Liver (tissue), 8 donors: ENCODE measurements at regions not wholly inside any gene's neighbourhood (a gene's known extent, or its start where the extent isn't known, plus 50 kb on each side); places are given as distances from the start of the nearest gene placed in this dataset.

ENCODE experiments used
- DNase-seq: peaks from one replicate; pipeline ENCODE4 v3.0.0-alpha.2; 2017; ENCODE audit warnings: low spot score
- H3K27ac ChIP-seq, 2 donors: one replicate each; pipeline ENCODE4 v1.7.0; 2013; ENCODE audit warnings: inconsistent platforms in 2 of 2, low read length in 2 of 2, control low read depth in 1 of 2, low read depth in 1 of 2, mild to moderate bottlenecking in 1 of 2
- H3K27me3 ChIP-seq, 4 donors: one replicate each; pipeline versions ENCODE4 v1.6.1 to v1.7.0; 2013; ENCODE audit warnings: low read length in 3 of 4, inconsistent platforms in 1 of 4, mild to moderate bottlenecking in 1 of 4, moderate library complexity in 1 of 4; ENCODE audit not compliant: control insufficient read depth in 4 of 4, insufficient read depth in 4 of 4
- H3K36me3 ChIP-seq, 4 donors: one replicate each; pipeline versions ENCODE4 v1.6.1 to v1.7.0; 2013; ENCODE audit warnings: low read length in 3 of 4, mild to moderate bottlenecking in 3 of 4, low read depth in 1 of 4, moderate library complexity in 1 of 4; ENCODE audit not compliant: control insufficient read depth in 4 of 4, insufficient read depth in 3 of 4
- H3K4me1 ChIP-seq, 4 donors: one replicate each; pipeline versions ENCODE4 v1.6.1 to v1.7.0; 2013; ENCODE audit warnings: low read length in 3 of 4, mild to moderate bottlenecking in 3 of 4, moderate library complexity in 1 of 4; ENCODE audit not compliant: control insufficient read depth in 4 of 4, insufficient read depth in 4 of 4
- H3K4me3 ChIP-seq, 3 donors: one replicate each; pipeline versions ENCODE4 v1.6.1 to v1.7.0; 2013; ENCODE audit warnings: low read length in 3 of 3, control low read depth in 1 of 3, low read depth in 1 of 3, mild to moderate bottlenecking in 1 of 3
- H3K9ac ChIP-seq, 2 donors: one replicate each; pipeline ENCODE4 v1.7.0; 2013; ENCODE audit warnings: low read length in 2 of 2, mild to moderate bottlenecking in 2 of 2, moderate library complexity in 2 of 2, control low read depth in 1 of 2, low read depth in 1 of 2
- H3K9me3 ChIP-seq, 4 donors: one replicate each; pipeline versions ENCODE4 v1.6.1 to v1.7.0; 2013; ENCODE audit warnings: low read length in 3 of 4; ENCODE audit not compliant: control insufficient read depth in 4 of 4
- EGR1 ChIP-seq, 2 donors: IDR thresholded peaks; 2 replicates each; pipeline ENCODE4 v1.6.1; 2016 to 2018; ENCODE audit warnings: antibody characterized with exemption in 2 of 2, low read depth in 2 of 2
- FOXA1 ChIP-seq: IDR thresholded peaks from 2 replicates; pipeline ENCODE4 v1.6.1; 2016; ENCODE audit warnings: antibody characterized with exemption
- GABPA ChIP-seq, 2 donors: IDR thresholded peaks in 1 of 2; conservative IDR thresholded peaks in 1 of 2; 2 replicates each; pipeline ENCODE4 v1.6.1; 2016; ENCODE audit warnings: antibody characterized with exemption in 2 of 2, mild to moderate bottlenecking in 1 of 2, moderate library complexity in 1 of 2
- HNF4A ChIP-seq, 2 donors: conservative IDR thresholded peaks; 2 replicates each; pipeline ENCODE4 v1.6.1; 2016; ENCODE audit warnings: antibody characterized with exemption in 2 of 2, mild to moderate bottlenecking in 2 of 2
- HNF4G ChIP-seq: IDR thresholded peaks from 2 replicates; pipeline ENCODE4 v1.6.1; 2016; ENCODE audit warnings: antibody characterized with exemption
- JUND ChIP-seq, 2 donors: IDR thresholded peaks; 2 replicates each; pipeline ENCODE4 v1.6.1; 2016; ENCODE audit warnings: antibody characterized with exemption in 2 of 2
- NR2F2 ChIP-seq: IDR thresholded peaks from 2 replicates; pipeline ENCODE4 v1.6.1; 2016; ENCODE audit warnings: antibody characterized with exemption
- RAD21 ChIP-seq, 2 donors: IDR thresholded peaks; 2 replicates each; pipeline ENCODE4 v1.6.1; 2016; ENCODE audit warnings: antibody characterized with exemption in 2 of 2, mild to moderate bottlenecking in 2 of 2
- RXRA ChIP-seq, 2 donors: IDR thresholded peaks; 2 replicates each; pipeline ENCODE4 v1.6.1; 2017 to 2018; ENCODE audit warnings: antibody characterized with exemption in 2 of 2, mild to moderate bottlenecking in 1 of 2
- TAF1 ChIP-seq: conservative IDR thresholded peaks from 2 replicates; pipeline ENCODE4 v1.6.1; 2016; ENCODE audit warnings: antibody characterized with exemption, mild to moderate bottlenecking
- YY1 ChIP-seq: IDR thresholded peaks from 2 replicates; pipeline ENCODE4 v1.6.1; 2016; ENCODE audit warnings: antibody characterized with exemption, mild to moderate bottlenecking
- WGBS: extraction: QIAGEN DNeasy Blood & Tissue Kit; methylation state at CpG from one replicate; pipeline ENCODE4 v1.1.7; 2013; 5-methylcytosine and 5-hydroxymethylcytosine counted together
- TF ChIP-seq, protein P1 (sequence below): IDR thresholded peaks from 2 replicates; pipeline ENCODE4 v1.6.1; 2016; ENCODE audit warnings: antibody characterized with exemption
- TF ChIP-seq, protein P2 (sequence below): fragments of 150-350 bp; IDR thresholded peaks from 2 replicates; pipeline ENCODE4 v1.5.1; 2017; ENCODE audit warnings: improper control_type of control experiment, low read depth, low read length; ENCODE audit not compliant: missing input control
- TF ChIP-seq, protein P3 (sequence below): IDR thresholded peaks from 2 replicates; pipeline ENCODE4 v1.6.1; 2016; ENCODE audit warnings: antibody characterized with exemption, mild to moderate bottlenecking
- TF ChIP-seq, protein P4 (sequence below): IDR thresholded peaks from 2 replicates; pipeline ENCODE4 v1.6.1; 2016; ENCODE audit warnings: antibody characterized with exemption
- TF ChIP-seq, protein P5 (sequence below): IDR thresholded peaks from 2 replicates; pipeline ENCODE4 v1.6.1; 2016; ENCODE audit warnings: antibody characterized with exemption
- donor health status: healthy.
- donor health status: healthy.
- donor health status: healthy.
- donor health status: healthy.
- donor health status: healthy.

DNA sequence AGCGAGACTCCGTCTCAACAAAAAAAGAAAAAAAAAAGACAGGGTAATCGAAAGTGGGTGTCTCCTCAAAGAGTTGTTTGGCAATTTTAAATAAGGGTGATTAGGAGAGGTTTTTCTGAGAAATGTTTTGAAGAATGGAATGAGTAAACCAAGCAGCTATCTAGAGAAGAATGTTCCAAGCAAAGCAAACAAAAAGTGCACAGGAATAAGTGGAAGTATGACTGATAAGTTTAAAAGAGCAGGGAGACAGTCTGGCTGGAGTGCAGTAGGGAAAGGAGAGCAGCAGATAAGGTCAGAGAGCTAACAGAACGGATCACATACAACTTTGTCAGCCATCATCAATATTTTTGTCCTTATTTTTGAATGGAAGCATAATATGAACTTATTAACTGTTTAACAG is 853.5 kb downstream of the TUSC7 start (continued):
- TF ChIP-seq, protein P1, sequence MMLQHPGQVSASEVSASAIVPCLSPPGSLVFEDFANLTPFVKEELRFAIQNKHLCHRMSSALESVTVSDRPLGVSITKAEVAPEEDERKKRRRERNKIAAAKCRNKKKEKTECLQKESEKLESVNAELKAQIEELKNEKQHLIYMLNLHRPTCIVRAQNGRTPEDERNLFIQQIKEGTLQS: no peak
- TF ChIP-seq TAF1 (no peak), YY1 (no peak), HNF4A (conservative IDR thresholded peaks at IDR 0.05) (no peak)

DNA sequence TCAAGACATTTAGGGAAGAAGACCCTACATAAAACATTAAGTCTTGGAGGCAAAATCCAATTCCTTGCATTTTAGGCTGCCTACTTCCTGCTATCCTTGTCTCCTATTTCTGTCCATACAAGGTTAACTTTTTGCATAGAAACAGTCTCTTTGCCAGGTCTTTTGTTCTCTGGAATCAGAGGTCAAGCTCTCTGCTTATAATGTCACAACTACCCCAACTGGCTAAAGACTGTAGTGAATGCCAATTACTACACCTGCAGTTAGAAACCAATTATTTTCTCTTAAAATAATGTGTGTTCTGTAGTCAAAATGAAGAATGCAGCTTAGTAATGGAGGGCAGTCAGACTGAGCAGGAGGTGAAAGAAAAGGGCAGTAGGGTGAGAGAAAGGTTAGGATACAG is 856.2 kb downstream of the TUSC7 start:
- no peaks in the 10 kb centered on the region for H3K4me1 ChIP-seq

DNA sequence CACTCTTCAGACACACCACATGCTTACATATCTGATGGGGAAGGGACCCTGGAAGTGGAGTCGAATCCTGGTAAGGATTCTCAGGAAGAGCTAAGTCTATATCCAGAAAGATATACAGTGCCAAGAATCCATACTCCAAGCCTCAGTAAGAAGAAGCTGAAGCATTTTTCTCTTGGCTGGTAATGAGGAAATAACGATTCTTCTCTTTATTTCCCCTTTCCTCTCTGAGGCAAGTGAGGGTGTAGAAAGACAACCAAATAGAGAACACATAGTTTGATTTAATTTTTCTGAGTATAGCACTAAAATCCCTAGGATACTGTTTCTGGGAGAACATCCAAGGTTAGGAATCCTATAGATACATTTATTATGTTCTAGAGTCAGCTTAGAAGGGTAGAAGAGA is 857.3 kb downstream of the TUSC7 start:
- Histone ChIP-seq H3K27ac (no peak overlapping the region), H3K4me3 (no peak overlapping the region), H3K27me3 (peaks cover 0 to 5% (median 0%) of the 10 kb centered on the region in 4 donors), H3K36me3 (no peaks in the 10 kb centered on the region), H3K4me1 (no peaks in the 10 kb centered on the region), H3K9ac (no peak overlapping the region), H3K9me3 (no peaks in the 10 kb centered on the region)
- no peak for TF ChIP-seq NR2F2
- TF ChIP-seq GABPA (IDR thresholded peaks at IDR 0.05 in 1 of 2, conservative IDR thresholded peaks at IDR 0.05 in 1 of 2): no peak
- no peak for TF ChIP-seq RXRA (IDR thresholded peaks at IDR 0.05)
- TF ChIP-seq, protein P2, sequence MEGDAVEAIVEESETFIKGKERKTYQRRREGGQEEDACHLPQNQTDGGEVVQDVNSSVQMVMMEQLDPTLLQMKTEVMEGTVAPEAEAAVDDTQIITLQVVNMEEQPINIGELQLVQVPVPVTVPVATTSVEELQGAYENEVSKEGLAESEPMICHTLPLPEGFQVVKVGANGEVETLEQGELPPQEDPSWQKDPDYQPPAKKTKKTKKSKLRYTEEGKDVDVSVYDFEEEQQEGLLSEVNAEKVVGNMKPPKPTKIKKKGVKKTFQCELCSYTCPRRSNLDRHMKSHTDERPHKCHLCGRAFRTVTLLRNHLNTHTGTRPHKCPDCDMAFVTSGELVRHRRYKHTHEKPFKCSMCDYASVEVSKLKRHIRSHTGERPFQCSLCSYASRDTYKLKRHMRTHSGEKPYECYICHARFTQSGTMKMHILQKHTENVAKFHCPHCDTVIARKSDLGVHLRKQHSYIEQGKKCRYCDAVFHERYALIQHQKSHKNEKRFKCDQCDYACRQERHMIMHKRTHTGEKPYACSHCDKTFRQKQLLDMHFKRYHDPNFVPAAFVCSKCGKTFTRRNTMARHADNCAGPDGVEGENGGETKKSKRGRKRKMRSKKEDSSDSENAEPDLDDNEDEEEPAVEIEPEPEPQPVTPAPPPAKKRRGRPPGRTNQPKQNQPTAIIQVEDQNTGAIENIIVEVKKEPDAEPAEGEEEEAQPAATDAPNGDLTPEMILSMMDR: no peak
- TF ChIP-seq HNF4A (conservative IDR thresholded peaks at IDR 0.05): no peak
- no peak for TF ChIP-seq JUND (IDR thresholded peaks at IDR 0.05)
- no peak for TF ChIP-seq HNF4G
- DNase-seq: no peak
- 54% methylated on average over 2 of the region's 2 CpGs for WGBS

More for the DNA sequence above, 856.2 kb downstream of the TUSC7 start:
- no peaks in the 10 kb centered on the region for H3K36me3 ChIP-seq
- DNase-seq: no peak
- H3K27ac ChIP-seq: no peak overlapping the region
- no peak overlapping the region for H3K9ac ChIP-seq
- no peaks in the 10 kb centered on the region for H3K9me3 ChIP-seq
- H3K4me3 ChIP-seq: no peak overlapping the region
- TF ChIP-seq, protein P3, sequence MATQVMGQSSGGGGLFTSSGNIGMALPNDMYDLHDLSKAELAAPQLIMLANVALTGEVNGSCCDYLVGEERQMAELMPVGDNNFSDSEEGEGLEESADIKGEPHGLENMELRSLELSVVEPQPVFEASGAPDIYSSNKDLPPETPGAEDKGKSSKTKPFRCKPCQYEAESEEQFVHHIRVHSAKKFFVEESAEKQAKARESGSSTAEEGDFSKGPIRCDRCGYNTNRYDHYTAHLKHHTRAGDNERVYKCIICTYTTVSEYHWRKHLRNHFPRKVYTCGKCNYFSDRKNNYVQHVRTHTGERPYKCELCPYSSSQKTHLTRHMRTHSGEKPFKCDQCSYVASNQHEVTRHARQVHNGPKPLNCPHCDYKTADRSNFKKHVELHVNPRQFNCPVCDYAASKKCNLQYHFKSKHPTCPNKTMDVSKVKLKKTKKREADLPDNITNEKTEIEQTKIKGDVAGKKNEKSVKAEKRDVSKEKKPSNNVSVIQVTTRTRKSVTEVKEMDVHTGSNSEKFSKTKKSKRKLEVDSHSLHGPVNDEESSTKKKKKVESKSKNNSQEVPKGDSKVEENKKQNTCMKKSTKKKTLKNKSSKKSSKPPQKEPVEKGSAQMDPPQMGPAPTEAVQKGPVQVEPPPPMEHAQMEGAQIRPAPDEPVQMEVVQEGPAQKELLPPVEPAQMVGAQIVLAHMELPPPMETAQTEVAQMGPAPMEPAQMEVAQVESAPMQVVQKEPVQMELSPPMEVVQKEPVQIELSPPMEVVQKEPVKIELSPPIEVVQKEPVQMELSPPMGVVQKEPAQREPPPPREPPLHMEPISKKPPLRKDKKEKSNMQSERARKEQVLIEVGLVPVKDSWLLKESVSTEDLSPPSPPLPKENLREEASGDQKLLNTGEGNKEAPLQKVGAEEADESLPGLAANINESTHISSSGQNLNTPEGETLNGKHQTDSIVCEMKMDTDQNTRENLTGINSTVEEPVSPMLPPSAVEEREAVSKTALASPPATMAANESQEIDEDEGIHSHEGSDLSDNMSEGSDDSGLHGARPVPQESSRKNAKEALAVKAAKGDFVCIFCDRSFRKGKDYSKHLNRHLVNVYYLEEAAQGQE: no peak
- no peak for TF ChIP-seq GABPA (IDR thresholded peaks at IDR 0.05 in 1 of 2, conservative IDR thresholded peaks at IDR 0.05 in 1 of 2)
- H3K27me3 ChIP-seq: peaks cover 0 to 2% (median 0%) of the 10 kb centered on the region in 4 donors

DNA sequence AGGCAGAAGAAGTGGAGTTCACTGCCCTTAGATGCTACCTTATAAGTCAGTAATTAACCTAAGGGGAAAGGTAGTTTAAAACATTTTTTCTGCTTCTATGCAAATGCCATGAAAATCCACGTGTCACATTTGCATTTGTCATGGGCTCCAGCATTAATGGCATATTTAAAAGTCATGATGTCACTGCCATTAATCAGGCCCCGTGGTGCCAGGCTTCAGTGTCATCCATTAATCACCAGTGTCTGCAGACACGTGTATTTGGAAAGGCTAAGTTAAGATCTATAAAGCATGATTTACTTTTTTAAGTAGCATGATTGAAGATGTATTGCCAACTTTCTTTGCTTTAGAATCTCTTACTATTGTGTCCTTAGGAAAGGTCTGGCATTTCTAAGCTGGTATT is 857.8 kb downstream of the TUSC7 start:
- DNase-seq: no peak
- no peak overlapping the region for H3K9ac ChIP-seq
- H3K27me3 ChIP-seq: peaks cover 0 to 5% (median 0%) of the 10 kb centered on the region in 4 donors
- 48% methylated on average over 3 of the region's 3 CpGs for WGBS
- no peaks in the 10 kb centered on the region for H3K36me3 ChIP-seq
- H3K4me3 ChIP-seq: no peak overlapping the region
- H3K27ac ChIP-seq: no peak overlapping the region
- H3K4me1 ChIP-seq: no peaks in the 10 kb centered on the region
- no peaks in the 10 kb centered on the region for H3K9me3 ChIP-seq
- TF ChIP-seq EGR1 (IDR thresholded peaks at IDR 0.05; ENCODE audit: low read depth in 2 of 2) (no peak), HNF4A (conservative IDR thresholded peaks at IDR 0.05) (no peak), RAD21 (IDR thresholded peaks at IDR 0.05) (no peak), FOXA1 (no peak), RXRA (IDR thresholded peaks at IDR 0.05) (no peak), JUND (IDR thresholded peaks at IDR 0.05) (no peak), YY1 (no peak)
- TF ChIP-seq, protein P1: no peak
- TF ChIP-seq, protein P2: no peak
- TF ChIP-seq, protein P4, sequence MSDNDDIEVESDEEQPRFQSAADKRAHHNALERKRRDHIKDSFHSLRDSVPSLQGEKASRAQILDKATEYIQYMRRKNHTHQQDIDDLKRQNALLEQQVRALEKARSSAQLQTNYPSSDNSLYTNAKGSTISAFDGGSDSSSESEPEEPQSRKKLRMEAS: no peak
- TF ChIP-seq, protein P5, sequence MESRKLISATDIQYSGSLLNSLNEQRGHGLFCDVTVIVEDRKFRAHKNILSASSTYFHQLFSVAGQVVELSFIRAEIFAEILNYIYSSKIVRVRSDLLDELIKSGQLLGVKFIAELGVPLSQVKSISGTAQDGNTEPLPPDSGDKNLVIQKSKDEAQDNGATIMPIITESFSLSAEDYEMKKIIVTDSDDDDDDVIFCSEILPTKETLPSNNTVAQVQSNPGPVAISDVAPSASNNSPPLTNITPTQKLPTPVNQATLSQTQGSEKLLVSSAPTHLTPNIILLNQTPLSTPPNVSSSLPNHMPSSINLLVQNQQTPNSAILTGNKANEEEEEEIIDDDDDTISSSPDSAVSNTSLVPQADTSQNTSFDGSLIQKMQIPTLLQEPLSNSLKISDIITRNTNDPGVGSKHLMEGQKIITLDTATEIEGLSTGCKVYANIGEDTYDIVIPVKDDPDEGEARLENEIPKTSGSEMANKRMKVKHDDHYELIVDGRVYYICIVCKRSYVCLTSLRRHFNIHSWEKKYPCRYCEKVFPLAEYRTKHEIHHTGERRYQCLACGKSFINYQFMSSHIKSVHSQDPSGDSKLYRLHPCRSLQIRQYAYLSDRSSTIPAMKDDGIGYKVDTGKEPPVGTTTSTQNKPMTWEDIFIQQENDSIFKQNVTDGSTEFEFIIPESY: no peak
